Duodenal mucosa (tissue), 2 donors: ENCODE measurements at regions not wholly inside any gene's neighbourhood (a gene's known extent, or its start where the extent isn't known, plus 50 kb on each side); places are given as distances from the start of the nearest gene placed in this dataset.

Experiments used
- H3K27ac ChIP-seq: one replicate; pipeline ENCODE4 v1.7.0; 2013; ENCODE audit warnings: low read depth, low read length
- H3K27me3 ChIP-seq, 2 donors: one replicate each; pipeline ENCODE4 v1.7.0; 2013; ENCODE audit warnings: low read length in 2 of 2, control low read depth in 1 of 2; ENCODE audit not compliant: insufficient read depth in 2 of 2, control insufficient read depth in 1 of 2
- H3K36me3 ChIP-seq, 2 donors: one replicate each; pipeline ENCODE4 v1.7.0; 2013; ENCODE audit warnings: low read length in 2 of 2, control low read depth in 1 of 2; ENCODE audit not compliant: insufficient read depth in 2 of 2, control insufficient read depth in 1 of 2
- H3K4me1 ChIP-seq, 2 donors: one replicate each; pipeline ENCODE4 v1.7.0; 2013; ENCODE audit warnings: low read length in 2 of 2, control low read depth in 1 of 2; ENCODE audit not compliant: insufficient read depth in 2 of 2, control insufficient read depth in 1 of 2
- H3K4me3 ChIP-seq, 2 donors: one replicate each; pipeline ENCODE4 v1.7.0; 2013; ENCODE audit warnings: low read length in 2 of 2, low read depth in 1 of 2
- H3K9ac ChIP-seq, 2 donors: one replicate each; pipeline ENCODE4 v1.7.0; 2013; ENCODE audit warnings: low read length in 2 of 2, low read depth in 1 of 2
- H3K9me3 ChIP-seq, 2 donors: one replicate each; pipeline ENCODE4 v1.7.0; 2013; ENCODE audit warnings: low read length in 2 of 2, control low read depth in 1 of 2; ENCODE audit not compliant: control insufficient read depth in 1 of 2

DNA sequence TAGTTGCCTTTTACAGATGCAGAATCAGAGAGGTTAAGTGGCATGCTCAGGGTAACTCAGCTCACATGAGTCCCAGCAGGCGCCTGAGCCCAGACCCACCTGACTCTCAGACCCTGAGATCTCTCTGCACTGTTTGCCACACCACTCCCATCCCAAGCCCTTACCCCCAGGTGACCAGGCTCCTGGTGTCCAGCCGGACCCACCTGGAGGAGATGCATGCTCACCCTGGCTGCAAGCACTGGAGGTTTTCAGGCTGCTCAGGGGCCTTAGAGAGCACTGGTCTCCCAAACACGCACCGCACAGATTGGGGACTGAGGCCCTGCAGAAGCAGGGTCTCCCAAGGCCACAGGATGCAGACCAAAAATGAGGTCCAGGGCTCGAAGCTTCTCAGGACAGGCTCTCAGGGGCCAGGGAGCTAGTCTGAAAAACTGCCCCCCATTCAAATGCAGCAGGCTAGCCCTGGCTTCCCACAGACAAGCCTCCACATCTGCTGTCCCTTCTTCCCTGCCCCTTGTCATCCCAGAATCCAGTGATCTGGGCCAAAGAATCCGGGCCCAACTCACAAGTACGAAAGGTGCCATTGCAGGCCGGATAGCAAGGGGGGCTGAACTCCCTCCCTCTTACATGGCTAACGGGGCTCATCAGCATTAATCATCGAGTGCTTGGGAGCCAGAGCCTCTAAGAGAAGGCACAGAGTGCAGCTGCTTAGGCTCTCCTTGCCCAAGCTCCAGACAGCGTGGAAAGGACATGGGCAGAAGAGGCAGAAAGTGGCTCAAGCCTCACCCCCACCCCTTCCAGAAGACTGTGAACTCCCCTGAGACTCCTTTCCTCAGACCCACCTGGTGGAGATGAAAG lies 90.2 kb upstream of the PRR20G start:
- H3K27me3 ChIP-seq: no peaks in the 10 kb centered on the region
- no peaks in the 10 kb centered on the region for H3K4me1 ChIP-seq
- no peak overlapping the region for H3K4me3 ChIP-seq
- no peak overlapping the region for H3K9ac ChIP-seq
- H3K9me3 ChIP-seq: peaks cover 0 to 4% of the 10 kb centered on the region in 2 donors
- H3K27ac ChIP-seq: no peak overlapping the region
- no peaks in the 10 kb centered on the region for H3K36me3 ChIP-seq

DNA sequence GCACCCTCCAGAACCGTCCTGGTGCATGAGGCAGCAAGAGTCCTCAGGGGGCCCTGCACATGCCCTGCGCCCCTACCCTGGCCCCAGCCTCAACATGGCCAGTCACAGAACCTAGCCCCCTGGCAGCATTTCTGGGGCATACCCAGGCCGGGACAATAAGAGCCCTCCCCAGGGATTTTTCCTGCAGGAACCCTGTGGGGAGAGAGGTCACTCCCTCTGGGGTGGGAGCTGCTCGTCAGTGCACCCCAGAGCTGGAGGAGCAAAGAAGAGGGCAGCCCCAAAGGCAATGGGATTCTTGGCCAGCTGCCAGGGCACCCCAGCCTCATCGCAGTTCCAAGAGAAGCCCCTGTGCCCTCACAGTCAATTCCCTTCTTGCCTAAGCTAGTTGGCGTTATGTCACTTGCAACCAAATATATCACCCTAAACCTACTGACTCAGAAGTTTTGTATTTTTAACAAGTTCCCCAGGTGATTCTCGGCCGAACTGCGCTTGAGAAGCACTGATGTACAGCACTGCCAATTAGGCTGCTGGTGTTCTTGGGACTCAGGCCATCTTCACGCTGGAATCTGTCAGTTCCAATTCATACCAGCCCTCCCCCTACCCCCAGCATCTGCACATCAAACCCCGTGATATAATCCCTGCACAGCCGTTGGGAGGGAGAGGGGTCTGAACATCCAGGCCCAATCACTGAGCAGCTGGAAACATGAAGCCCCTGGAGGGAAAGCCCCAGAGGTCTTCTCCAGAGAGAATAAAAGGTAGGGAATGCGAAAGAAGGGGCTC lies 87.5 kb upstream of the PRR20G start:
- H3K9me3 ChIP-seq: peaks cover 0 to 4% of the 10 kb centered on the region in 2 donors
- no peak overlapping the region for H3K27ac ChIP-seq
- no peaks in the 10 kb centered on the region for H3K36me3 ChIP-seq
- no peak overlapping the region for H3K9ac ChIP-seq
- no peaks in the 10 kb centered on the region for H3K27me3 ChIP-seq
- H3K4me1 ChIP-seq: no peaks in the 10 kb centered on the region
- H3K4me3 ChIP-seq: no peak overlapping the region

DNA sequence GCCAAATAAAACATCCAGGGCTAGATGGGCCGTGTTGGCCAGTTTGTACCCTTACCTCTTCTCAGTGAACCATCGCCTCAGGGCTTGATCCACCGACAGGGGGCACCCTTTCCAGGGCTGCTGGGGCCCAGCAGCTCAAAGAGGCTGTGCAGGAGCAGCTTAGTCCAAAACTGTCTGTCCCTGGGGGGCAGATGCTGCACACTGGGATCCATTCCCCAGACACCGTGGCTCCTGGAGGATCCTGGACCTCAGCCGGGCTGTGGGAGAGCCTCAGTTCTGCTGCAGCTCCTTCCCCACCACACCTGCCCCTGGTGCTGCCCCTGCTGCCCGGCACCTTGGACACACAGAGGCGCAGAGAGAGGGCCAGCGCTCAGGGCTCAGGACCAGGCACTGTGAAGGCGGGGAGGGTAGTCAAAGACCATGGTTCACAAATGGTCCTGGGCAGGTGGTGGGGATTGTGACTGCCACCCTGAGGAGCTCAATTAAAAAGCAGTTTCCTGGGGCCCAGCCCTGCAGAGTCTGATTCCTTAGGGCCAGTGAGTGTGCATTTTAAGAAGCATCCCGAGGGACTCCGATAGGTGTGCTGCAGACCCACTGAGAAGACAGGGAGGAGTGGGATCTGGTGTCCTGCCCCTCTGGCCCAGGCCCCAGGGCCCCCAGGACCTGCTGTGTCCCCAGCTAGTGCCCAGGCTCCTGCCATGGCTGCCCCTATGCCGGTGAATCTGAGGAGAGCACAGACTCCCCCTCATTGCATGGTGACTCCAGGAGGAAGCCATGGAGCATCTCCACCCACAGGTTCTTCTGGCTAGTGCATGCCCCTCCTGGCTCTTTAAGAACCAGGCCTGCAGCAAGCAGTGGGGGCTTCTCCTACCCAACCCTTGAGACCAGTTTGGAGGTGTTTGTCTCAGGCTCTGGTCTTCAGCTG lies 86.5 kb upstream of the PRR20G start:
- no peak overlapping the region for H3K9ac ChIP-seq
- no peaks in the 10 kb centered on the region for H3K27me3 ChIP-seq
- no peak overlapping the region for H3K4me3 ChIP-seq
- H3K27ac ChIP-seq: no peak overlapping the region
- H3K36me3 ChIP-seq: no peaks in the 10 kb centered on the region
- H3K9me3 ChIP-seq: peaks cover 0 to 4% of the 10 kb centered on the region in 2 donors
- no peaks in the 10 kb centered on the region for H3K4me1 ChIP-seq

DNA sequence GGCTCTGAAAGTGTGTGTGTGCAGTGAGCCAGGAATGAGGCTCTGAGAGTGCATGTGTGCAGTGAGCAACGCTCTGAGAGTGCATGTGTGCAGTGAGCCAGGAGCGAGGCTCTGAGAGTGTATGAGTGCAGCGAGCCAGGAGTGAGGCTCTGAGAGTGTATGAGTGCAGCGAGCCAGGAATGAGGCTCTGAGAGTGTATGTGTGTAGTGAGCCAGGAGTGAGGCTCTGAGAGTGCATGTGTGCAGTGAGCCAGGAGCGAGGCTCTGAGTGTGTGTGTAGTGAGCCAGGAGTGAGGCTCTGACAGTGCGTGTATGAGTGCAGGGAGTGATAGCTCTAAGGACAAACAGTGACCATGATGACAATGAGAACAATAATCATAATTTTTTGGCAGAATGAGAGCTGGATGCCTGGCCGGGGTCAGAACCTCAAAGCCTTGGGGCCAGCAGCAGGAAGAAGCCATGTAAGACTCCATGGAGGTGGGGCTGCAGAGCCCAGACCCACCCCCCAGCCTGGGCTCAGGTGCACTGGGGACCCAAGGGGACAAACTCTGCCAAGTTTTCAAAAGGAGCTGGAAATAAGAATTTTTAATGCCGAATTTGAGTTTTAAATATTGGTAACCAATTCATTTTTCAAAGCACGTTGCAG lies 85.7 kb upstream of the PRR20G start:
- Histone ChIP-seq H3K4me1 (no peaks in the 10 kb centered on the region), H3K4me3 (no peak overlapping the region), H3K9me3 (peaks cover 0 to 4% of the 10 kb centered on the region in 2 donors), H3K27ac (no peak overlapping the region), H3K36me3 (no peaks in the 10 kb centered on the region), H3K27me3 (no peaks in the 10 kb centered on the region), H3K9ac (no peak overlapping the region)

DNA sequence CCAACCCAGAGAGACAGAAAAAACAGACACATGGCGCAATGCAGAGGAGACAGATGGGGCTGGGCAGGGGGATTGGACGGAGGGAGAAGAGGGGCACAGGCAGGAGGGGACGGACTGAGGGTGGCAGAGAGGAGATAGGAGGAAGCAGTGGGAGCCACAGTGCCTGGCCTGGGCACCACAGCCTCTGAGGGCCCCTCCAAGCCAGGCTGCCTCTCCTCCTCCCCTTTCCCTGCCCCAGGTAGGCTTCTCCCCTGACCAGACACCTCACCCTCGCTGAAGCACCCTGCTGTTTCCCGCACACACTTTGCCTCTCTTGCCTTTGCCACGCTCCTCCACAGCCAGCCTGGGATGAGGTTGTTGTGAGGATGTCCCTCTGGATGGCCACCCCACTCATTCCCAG lies 84.0 kb upstream of the PRR20G start:
- Histone ChIP-seq H3K4me1 (no peaks in the 10 kb centered on the region), H3K9ac (no peak overlapping the region), H3K9me3 (peaks cover 0 to 4% of the 10 kb centered on the region in 2 donors), H3K27me3 (peaks cover 0 to 4% of the 10 kb centered on the region in 2 donors), H3K36me3 (no peaks in the 10 kb centered on the region), H3K4me3 (no peak overlapping the region), H3K27ac (no peak overlapping the region)

DNA sequence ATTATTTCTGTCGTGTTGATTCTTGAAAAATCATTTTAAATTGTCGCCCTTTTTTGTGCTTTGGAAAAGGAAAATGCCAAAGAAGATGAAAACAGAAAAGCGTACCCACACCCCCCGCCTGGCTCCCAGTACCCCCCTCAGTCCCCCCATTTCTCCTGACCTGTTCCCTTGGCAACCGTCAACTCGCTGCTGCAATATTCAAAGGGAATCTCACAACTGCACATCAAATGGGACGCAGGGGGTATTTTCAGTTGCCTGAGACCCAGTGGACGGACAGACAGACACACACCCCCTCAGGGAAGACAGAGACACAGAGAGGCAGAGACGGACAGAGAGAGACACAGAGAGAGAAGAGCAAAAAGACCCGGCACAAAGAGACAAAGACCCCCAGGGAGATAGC lies 83.5 kb upstream of the PRR20G start:
- Histone ChIP-seq H3K4me1 (no peaks in the 10 kb centered on the region), H3K27ac (no peak overlapping the region), H3K27me3 (peaks cover 0 to 4% of the 10 kb centered on the region in 2 donors), H3K9me3 (peaks cover 0 to 3% of the 10 kb centered on the region in 2 donors), H3K9ac (no peak overlapping the region), H3K4me3 (no peak overlapping the region), H3K36me3 (no peaks in the 10 kb centered on the region)

DNA sequence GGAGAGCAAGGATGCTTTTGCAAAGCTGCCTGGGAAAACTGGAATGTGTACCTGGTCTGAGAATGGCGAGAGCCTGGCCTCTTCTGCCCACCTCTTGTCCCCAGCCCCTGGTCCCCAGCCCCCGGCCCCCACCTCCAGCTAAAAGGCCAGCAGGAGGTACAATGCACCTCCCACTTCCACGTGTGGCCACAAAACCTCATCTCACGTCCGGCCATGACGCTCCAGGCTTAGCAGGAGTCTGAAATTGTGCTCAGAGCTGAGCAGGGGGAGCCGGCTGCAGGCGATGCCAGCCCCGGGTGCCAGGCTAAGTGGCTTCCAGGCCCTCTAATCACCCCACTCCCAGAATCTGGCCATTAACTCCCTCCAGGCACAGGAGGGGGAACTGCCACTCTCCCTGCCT lies 83.1 kb upstream of the PRR20G start:
- Histone ChIP-seq H3K27ac (no peak overlapping the region), H3K36me3 (no peaks in the 10 kb centered on the region), H3K9me3 (no peaks in the 10 kb centered on the region), H3K4me3 (no peak overlapping the region), H3K4me1 (no peaks in the 10 kb centered on the region), H3K27me3 (peaks cover 0 to 4% of the 10 kb centered on the region in 2 donors), H3K9ac (no peak overlapping the region)

DNA sequence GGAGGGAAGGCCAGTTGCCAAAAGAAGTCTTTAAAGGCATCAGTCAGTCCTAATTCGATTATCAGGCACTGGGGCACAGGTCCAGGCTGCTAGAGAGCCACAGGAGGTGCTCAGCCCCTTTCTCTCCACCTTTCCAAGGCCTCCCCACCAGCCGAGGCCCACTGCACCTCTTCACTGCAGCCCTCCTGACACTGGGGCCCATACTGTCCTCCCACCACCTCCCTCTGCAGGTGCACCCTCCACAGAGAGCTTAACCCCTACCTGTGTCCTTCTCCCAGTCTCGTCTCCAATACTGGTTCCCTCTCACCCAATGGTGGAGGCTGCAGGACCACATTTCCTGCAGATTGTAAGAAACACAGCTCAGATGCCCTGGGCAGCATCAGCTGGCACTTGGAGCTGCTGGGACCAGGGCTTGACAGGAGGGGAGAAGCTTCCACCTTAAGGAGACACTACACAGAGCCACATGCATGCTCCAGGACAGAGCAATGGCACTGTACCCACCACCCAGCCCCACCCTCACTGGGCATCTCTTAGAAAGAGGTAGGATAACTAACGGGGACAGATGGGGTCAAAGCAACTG lies 81.6 kb upstream of the PRR20G start:
- Histone ChIP-seq H3K9ac (no peak overlapping the region), H3K4me3 (no peak overlapping the region), H3K36me3 (no peaks in the 10 kb centered on the region), H3K4me1 (no peaks in the 10 kb centered on the region), H3K27ac (no peak overlapping the region), H3K9me3 (no peaks in the 10 kb centered on the region), H3K27me3 (peaks cover 0 to 4% of the 10 kb centered on the region in 2 donors)

DNA sequence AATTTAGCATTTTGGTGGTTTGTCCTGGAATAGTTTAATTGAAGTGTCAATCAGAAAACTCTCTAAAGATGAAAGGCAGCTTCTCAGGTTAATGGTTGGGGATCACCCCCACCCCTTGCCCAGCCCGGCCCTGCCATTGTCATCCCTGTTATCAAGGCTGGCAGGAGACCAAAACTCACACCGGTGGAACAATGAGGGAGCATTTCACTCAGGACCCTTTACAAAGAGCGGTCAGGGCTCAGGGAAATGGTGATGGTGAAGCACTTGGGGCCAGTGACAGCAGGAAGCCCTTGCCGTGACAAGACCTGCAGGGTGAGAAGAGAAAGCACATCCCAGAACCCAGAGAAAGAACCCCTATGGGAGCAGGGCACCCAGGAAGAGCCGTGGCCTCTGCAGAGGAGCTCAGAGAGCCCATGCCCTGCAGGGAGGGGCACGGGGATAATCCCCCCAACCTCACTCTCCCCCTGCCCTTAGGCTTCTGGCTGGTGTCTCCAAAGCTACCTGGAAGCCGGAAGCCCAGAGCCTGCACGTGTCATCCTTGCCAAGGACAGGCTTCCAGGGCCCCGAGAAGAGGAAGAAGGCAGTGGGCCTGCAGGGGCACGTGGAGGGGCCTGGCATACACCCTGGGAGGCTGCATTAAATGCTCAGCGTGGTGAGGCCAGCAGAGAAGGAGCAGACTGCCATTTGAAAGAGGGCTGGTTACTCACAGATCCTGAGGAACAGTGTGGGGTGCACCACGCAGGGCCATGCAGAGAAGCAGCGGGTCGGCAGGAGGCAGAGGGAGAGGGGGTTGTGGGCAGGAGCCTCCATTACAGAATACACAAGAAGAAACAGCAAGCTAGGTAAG lies 80.6 kb upstream of the PRR20G start:
- peaks cover 0 to 4% of the 10 kb centered on the region in 2 donors for H3K27me3 ChIP-seq

More for the DNA sequence above, 80.6 kb upstream of the PRR20G start:
- no peak overlapping the region for H3K27ac ChIP-seq
- H3K4me1 ChIP-seq: no peaks in the 10 kb centered on the region
- no peaks in the 10 kb centered on the region for H3K36me3 ChIP-seq
- H3K9me3 ChIP-seq: no peaks in the 10 kb centered on the region
- no peak overlapping the region for H3K9ac ChIP-seq
- no peak overlapping the region for H3K4me3 ChIP-seq
